ENCODE measurements at regions not wholly inside any gene's neighbourhood (a gene's known extent, or its start where the extent isn't known, plus 50 kb on each side); places are given as distances from the start of the nearest gene placed in this dataset.
"Not testable (repeated sequence)": the region's sequence is repeated elsewhere in the genome, so short reads cannot be mapped to it uniquely, and the experiment has no call there.

DNA sequence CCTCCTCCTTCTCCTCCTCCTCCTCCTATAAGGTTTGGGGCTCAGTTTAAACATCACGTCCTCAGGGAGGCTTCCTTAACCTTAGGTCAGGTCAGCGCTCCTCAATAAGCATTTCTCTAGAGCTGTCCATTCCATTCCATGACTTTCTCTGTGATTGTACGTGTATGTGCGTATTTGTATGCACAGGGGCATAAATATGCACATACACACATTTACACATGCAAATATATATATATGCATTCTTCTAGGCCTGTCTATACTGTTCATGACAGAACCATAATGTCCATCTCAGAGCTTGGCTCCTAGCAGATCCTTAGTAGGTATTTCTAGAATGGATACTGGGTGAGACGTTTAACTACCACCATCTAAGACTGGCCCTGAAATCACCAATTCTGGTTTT lies 258.6 kb downstream of the STIM2 start:
- no peaks in the 10 kb centered on the region for H3F3A ChIP-seq (ENCODE audit: insufficient read depth, low read depth)
- BruUV-seq (replicated peaks), result no TSS peak
- no peak overlapping the region for H2AFZ ChIP-seq
- intact Hi-C loops (cut with micrococcal nuclease; ENCODE audit: unreplicated experiment), result no loop called here
- ChIA-PET CTCF (interaction anchor here (0.6 kb wide), 1 partner anchor 202 kb away, joined by 3 read pairs; no protein-coding TSS in a partner anchor), POLR2A (ENCODE audit: unreplicated experiment) (no interaction called here)
- no peak overlapping the region for H3K4me2 ChIP-seq
- H3K9me3 ChIP-seq (ENCODE audit: insufficient read depth, low read depth), result no peaks in the 10 kb centered on the region
- no peaks in the 10 kb centered on the region for H3K36me3 ChIP-seq (ENCODE audit: low read depth)
- H3K4me3 ChIP-seq, result no peak overlapping the region
- TF ChIP-seq EZH2 (IDR thresholded peaks at IDR 0.05; ENCODE audit: low read depth), result no peak
- no peaks in the 10 kb centered on the region for H3K9me2 ChIP-seq (ENCODE audit: insufficient read depth)
- DNase-seq, result no peak
- H4K20me1 ChIP-seq (ENCODE audit: insufficient read depth), result no peaks in the 10 kb centered on the region
- H3K4me1 ChIP-seq (replicated peaks; ENCODE audit: insufficient read depth), result no peaks in the 10 kb centered on the region
- no peaks in the 10 kb centered on the region for H3K79me2 ChIP-seq (ENCODE audit: low read depth)
- no peaks in the 10 kb centered on the region for H3K27me3 ChIP-seq (ENCODE audit: insufficient read depth, low read depth)
- H3K27ac ChIP-seq, result no peak overlapping the region

- POLR2A ChIA-PET (ENCODE audit: unreplicated experiment), result no interaction called here
- BruUV-seq (replicated peaks), result no TSS peak
- no peak for DNase-seq
- Histone ChIP-seq H3K9me3 (ENCODE audit: insufficient read depth, low read depth) (no peaks in the 10 kb centered on the region), H3K9me2 (ENCODE audit: insufficient read depth) (no peaks in the 10 kb centered on the region), H3K27ac (no peak overlapping the region), H3K36me3 (ENCODE audit: low read depth) (no peaks in the 10 kb centered on the region), H3K4me1 (replicated peaks; ENCODE audit: insufficient read depth) (no peaks in the 10 kb centered on the region), H2AFZ (no peak overlapping the region), H3K4me3 (no peak overlapping the region), H3F3A (ENCODE audit: insufficient read depth, low read depth) (no peaks in the 10 kb centered on the region), H3K27me3 (ENCODE audit: insufficient read depth, low read depth) (no peaks in the 10 kb centered on the region), H4K20me1 (ENCODE audit: insufficient read depth) (no peaks in the 10 kb centered on the region), H3K4me2 (no peak overlapping the region), H3K79me2 (ENCODE audit: low read depth) (no peaks in the 10 kb centered on the region)
- TF ChIP-seq EZH2 (IDR thresholded peaks at IDR 0.05; ENCODE audit: low read depth), result no peak
- TF ChIP-seq, protein P1, sequence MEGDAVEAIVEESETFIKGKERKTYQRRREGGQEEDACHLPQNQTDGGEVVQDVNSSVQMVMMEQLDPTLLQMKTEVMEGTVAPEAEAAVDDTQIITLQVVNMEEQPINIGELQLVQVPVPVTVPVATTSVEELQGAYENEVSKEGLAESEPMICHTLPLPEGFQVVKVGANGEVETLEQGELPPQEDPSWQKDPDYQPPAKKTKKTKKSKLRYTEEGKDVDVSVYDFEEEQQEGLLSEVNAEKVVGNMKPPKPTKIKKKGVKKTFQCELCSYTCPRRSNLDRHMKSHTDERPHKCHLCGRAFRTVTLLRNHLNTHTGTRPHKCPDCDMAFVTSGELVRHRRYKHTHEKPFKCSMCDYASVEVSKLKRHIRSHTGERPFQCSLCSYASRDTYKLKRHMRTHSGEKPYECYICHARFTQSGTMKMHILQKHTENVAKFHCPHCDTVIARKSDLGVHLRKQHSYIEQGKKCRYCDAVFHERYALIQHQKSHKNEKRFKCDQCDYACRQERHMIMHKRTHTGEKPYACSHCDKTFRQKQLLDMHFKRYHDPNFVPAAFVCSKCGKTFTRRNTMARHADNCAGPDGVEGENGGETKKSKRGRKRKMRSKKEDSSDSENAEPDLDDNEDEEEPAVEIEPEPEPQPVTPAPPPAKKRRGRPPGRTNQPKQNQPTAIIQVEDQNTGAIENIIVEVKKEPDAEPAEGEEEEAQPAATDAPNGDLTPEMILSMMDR (conservative IDR thresholded peaks at IDR 0.05), result no peak
- CTCF ChIA-PET, result no interaction called here
- intact Hi-C loops (cut with micrococcal nuclease; ENCODE audit: unreplicated experiment), result no loop called here
These were observed 261.2 kb downstream of the STIM2 start for GRCh38 chr4:27121830-27122229.

- ChIA-PET POLR2A (ENCODE audit: unreplicated experiment) (no interaction called here), CTCF (no interaction called here)
- peak in 1 of 2 experiments; percentile 59 for DNase-seq
- no peak overlapping the region for H3K27ac ChIP-seq
- no peaks in the 10 kb centered on the region for H3F3A ChIP-seq (ENCODE audit: insufficient read depth, low read depth)
- no peaks in the 10 kb centered on the region for H3K36me3 ChIP-seq (ENCODE audit: low read depth)
- H3K27me3 ChIP-seq (ENCODE audit: insufficient read depth, low read depth), result no peaks in the 10 kb centered on the region
- H2AFZ ChIP-seq, result no peak overlapping the region
- H3K4me3 ChIP-seq, result no peak overlapping the region
- no TSS peak for BruUV-seq (replicated peaks)
- no peaks in the 10 kb centered on the region for H3K79me2 ChIP-seq (ENCODE audit: low read depth)
- no peaks in the 10 kb centered on the region for H3K9me2 ChIP-seq (ENCODE audit: insufficient read depth)
- H3K4me2 ChIP-seq, result no peak overlapping the region
- no peaks in the 10 kb centered on the region for H4K20me1 ChIP-seq (ENCODE audit: insufficient read depth)
- no peak for TF ChIP-seq EZH2 (IDR thresholded peaks at IDR 0.05; ENCODE audit: low read depth)
- TF ChIP-seq, protein P1 (conservative IDR thresholded peaks at IDR 0.05), result no peak
- intact Hi-C loops (cut with micrococcal nuclease; ENCODE audit: unreplicated experiment), result no loop called here
- H3K9me3 ChIP-seq (ENCODE audit: insufficient read depth, low read depth), result no peaks in the 10 kb centered on the region
- H3K4me1 ChIP-seq (replicated peaks; ENCODE audit: insufficient read depth), result no peaks in the 10 kb centered on the region
These were observed 262.6 kb downstream of the STIM2 start for GRCh38 chr4:27123123-27123768.

GRCh38 chr4:27123769-27124124 lies 263.1 kb downstream of the STIM2 start:
- TF ChIP-seq, protein P1 (conservative IDR thresholded peaks at IDR 0.05), result no peak
- no peak for TF ChIP-seq EZH2 (IDR thresholded peaks at IDR 0.05; ENCODE audit: low read depth)
- Histone ChIP-seq H3K9me2 (ENCODE audit: insufficient read depth) (no peaks in the 10 kb centered on the region), H3K9me3 (ENCODE audit: insufficient read depth, low read depth) (no peaks in the 10 kb centered on the region), H3F3A (ENCODE audit: insufficient read depth, low read depth) (no peaks in the 10 kb centered on the region), H3K79me2 (ENCODE audit: low read depth) (no peaks in the 10 kb centered on the region), H4K20me1 (ENCODE audit: insufficient read depth) (no peaks in the 10 kb centered on the region), H3K4me2 (no peak overlapping the region), H3K4me3 (no peak overlapping the region), H3K27ac (no peak overlapping the region), H3K27me3 (ENCODE audit: insufficient read depth, low read depth) (no peaks in the 10 kb centered on the region), H3K36me3 (ENCODE audit: low read depth) (no peaks in the 10 kb centered on the region), H3K4me1 (replicated peaks; ENCODE audit: insufficient read depth) (no peaks in the 10 kb centered on the region), H2AFZ (no peak overlapping the region)
- CTCF ChIA-PET, result no interaction called here
- POLR2A ChIA-PET (ENCODE audit: unreplicated experiment), result no interaction called here
- intact Hi-C loops (cut with micrococcal nuclease; ENCODE audit: unreplicated experiment), result no loop called here
- no peak for DNase-seq
- no TSS peak for BruUV-seq (replicated peaks)

- H3K9me2 ChIP-seq (ENCODE audit: insufficient read depth); H3F3A ChIP-seq (ENCODE audit: insufficient read depth, low read depth); H3K36me3 ChIP-seq (ENCODE audit: low read depth); H3K27ac ChIP-seq; H4K20me1 ChIP-seq (ENCODE audit: insufficient read depth); intact Hi-C loops (cut with micrococcal nuclease; ENCODE audit: unreplicated experiment); H3K79me2 ChIP-seq (ENCODE audit: low read depth); H2AFZ ChIP-seq; H3K9me3 ChIP-seq (ENCODE audit: insufficient read depth, low read depth); H3K4me1 ChIP-seq (replicated peaks; ENCODE audit: insufficient read depth); CTCF ChIA-PET; H3K4me3 ChIP-seq; H3K27me3 ChIP-seq (ENCODE audit: insufficient read depth, low read depth); BruUV-seq (replicated peaks); H3K4me2 ChIP-seq: not testable (repeated sequence)
- POLR2A ChIA-PET (ENCODE audit: unreplicated experiment), result interaction anchor here (0.5 kb wide), 1 partner anchor 474 kb away, joined by 5 read pairs; no protein-coding TSS in a partner anchor
- DNase-seq, result peak in 1 of 2 experiments; percentile 61
These were observed 266.3 kb downstream of the STIM2 start for GRCh38 chr4:27126895-27127294.
